GM21529 (cell line): ENCODE measurements at regions not wholly inside any gene's neighbourhood (a gene's known extent, or its start where the extent isn't known, plus 50 kb on each side); places are given as distances from the start of the nearest gene placed in this dataset.

Experiments
- ATAC-seq: cut with Tn5 transposase; IDR thresholded peaks from one replicate; pipeline ENCODE4 v1.9.1; 2021; ENCODE audit not compliant: unreplicated experiment

GRCh38 chr9:121568343-121569265, 69.0 kb upstream of the GGTA1 start:
- ATAC-seq = no peak

GRCh38 chr9:121569266-121569648, 69.6 kb upstream of the GGTA1 start:
- ATAC-seq = no peak

DNA sequence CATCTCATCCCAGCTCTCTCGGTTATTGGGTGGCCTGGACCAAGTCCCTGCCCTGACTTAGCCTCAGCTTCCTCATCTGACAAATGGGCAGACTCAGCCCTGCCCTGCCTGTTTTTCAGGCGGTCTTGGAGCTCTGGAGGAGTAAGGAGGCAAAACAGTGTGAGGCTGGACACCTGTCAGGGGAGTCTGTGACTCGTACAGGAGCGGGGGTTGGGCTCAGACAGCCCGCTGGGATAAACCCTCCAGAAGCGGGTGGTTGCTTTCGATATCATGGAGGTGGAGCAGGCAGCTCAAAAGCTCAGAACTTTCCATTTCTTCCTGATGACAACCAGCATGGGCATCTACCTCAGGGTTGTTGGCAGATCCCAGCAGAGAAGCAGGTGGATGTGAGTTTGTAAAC, 72.9 kb upstream of the GGTA1 start:
- no peak for ATAC-seq

- ATAC-seq = no peak
These were observed 74.3 kb upstream of the GGTA1 start for GRCh38 chr9:121573717-121574485.

DNA sequence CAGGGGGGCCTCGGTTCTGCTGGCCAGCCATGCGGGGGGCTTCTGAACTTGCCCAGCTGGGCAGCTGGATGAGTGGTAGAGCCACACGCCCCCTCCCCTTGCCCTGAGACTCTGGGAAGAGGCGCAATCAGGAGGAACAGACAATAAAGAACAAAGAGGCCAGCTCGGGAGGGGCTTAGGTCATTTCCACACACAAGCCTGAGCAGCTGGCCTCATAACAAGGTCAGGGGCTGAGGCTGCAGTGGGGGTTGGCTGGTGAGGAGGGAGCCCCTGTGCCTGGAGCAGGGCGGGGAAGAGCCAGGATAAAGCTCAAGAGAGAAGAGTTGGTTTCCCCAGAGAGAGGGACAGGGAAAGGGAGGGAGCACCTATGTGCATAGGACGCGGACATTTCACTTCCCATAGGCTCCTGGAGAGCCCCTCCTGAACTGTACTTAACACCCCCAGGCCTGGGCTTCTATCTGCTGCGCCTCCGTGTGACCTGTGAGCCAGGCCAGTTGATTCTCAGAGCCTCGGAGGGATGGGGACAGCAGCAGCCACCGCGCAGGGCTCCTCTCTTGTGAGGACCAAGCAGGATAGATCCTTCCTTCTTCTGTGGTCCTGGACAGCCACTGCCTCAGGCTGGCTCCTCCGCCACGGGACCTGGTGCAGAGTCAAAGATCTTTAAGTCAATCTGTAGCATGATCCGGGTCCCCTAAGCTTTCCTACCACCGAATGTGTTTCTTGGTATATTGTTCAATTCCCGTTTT, 75.3 kb upstream of the GGTA1 start:
- ATAC-seq = no peak

DNA sequence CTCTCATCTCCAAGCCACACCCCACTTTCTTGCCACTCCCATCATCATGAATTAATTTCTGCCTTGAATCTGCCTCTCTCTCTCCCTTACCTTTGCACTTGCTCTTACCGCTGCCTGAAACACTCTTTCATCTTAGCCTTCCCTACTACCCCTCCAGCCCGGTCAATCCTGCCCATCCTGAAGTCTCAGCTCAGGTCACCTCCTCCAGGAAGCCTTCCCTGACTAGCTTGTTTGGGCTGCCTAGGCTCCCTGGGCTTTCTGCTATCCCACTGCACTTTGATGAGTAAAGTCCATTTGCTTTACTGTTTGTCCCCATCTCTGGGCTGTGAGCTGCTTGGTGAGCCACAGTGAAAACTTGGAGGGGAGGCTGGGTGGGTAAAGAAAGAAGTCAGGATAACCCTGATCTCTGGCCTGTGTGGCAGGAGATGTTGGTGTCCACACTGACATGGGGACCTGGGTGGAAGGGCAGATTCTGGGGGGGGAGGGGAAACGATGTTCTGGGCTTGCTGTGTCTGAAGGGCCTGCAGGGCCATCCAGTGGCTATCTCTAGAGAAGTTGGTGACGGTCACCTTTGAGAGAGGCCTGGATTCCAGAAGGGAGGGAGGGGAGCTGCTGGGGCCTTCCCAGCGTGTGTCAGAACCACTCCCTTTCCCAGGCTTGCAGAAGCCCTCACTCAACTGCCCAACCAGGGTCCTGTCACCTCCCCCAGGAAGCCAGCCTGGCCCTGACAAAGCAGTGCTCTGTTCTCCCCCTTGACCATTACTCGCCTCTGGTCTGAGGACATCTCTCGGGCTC, 75.0 kb upstream of the DAB2IP start:
- no peak for ATAC-seq

- no peak for ATAC-seq
These were observed 74.3 kb upstream of the DAB2IP start for GRCh38 chr9:121577166-121577565.

DNA sequence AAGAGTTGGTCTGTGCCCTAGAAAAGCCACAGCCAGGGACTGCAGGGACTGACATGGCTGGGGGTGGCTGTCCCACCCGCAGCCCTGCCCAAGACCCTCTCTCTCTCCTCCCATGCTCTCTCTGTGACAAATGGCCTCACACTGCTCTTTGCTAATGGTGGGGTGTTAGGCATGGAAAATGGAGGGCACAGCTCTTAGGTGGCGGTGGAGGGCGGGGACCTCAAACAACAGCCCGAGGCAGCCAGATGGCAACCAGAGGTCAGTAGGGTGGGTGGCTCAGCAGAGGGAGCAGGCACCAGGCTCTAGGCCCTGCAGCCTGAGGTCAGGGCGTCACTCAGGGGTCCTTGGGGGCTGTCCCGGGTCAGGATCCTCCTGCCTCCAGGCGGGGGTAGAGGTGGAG, 73.9 kb upstream of the DAB2IP start:
- ATAC-seq = no peak

- no peak for ATAC-seq
These were observed 69.4 kb upstream of the DAB2IP start for GRCh38 chr9:121581786-121582600.

DNA sequence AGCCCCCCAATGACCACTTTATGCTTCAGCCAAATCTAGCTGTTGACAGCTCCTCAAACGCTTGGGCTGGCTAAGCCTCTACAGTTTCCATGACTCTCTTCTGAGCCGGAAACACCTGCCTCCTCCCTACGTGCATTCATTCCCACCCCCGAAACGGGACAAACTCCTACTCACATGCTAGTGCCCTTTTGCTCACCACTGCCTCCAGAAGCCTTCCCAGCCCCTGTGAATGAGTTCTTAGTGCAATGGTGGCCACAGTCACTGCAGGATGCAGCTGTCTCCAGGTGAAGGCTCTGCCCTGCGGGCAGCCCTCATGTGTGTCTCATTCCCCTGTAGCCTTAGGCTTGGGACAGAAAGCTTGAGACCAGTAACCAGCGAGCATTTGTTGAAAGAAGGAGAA, 68.8 kb upstream of the DAB2IP start:
- no peak for ATAC-seq

GRCh38 chr9:121584421-121584820, 67.0 kb upstream of the DAB2IP start:
- no peak for ATAC-seq

DNA sequence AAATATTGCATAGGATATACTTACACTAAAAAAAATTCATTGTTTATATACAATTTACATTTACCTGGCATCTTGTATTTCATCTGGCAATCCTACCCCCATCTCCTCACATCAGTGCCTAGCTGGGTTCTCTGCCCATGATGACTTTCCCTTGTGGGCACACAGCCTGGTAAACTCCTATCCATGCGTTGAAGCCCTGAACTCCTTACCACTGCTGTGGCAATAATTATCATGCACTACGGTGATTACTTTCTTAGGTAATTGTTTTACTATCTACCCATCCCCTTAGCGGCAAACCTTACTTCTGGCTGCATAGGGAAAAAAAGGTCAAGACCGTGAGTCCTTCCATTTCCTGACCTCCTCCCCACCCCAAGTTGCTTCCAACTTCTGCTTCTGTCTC, 63.6 kb upstream of the DAB2IP start:
- ATAC-seq = no peak

DNA sequence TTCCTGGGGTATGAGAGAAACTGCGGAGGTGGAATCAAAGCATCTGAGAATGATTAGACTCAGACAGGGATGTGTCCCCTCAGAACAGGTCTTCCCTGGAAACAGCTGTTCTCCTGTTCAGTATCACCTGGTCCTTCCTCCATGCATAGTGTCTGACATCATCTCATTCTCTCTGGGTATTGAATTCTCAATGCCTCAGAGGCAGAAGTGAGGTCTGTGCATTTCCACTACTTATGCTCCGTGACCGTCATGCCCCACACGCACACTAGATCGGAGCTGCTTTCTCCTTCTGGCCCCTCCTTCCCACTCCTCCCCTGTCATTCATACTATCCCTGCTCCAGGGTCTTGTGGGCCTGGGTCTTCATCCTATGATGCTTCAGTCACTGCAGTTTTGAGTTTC, 61.4 kb upstream of the DAB2IP start:
- no peak for ATAC-seq

- no peak for ATAC-seq
These were observed 59.2 kb upstream of the DAB2IP start for GRCh38 chr9:121592265-121592664.

DNA sequence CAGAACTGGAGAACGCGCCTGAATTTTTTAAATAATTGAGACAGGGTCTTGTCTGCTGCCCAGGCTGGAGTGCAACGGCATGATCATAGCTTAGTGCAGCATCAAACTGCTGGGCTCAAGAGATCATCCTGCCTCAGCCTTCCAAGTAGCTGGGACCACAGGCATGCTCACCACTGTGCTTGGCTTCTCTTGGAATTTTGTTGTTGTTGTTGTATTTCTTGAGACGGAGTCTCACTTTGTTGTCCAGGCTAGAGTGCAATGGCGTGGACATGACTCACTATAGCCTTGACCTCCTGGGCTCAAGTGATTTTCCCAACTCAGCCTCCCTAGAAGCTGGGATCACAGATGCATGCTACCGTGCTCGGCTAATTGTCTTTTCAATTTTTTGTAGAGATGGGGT, 58.4 kb upstream of the DAB2IP start:
- no peak for ATAC-seq

DNA sequence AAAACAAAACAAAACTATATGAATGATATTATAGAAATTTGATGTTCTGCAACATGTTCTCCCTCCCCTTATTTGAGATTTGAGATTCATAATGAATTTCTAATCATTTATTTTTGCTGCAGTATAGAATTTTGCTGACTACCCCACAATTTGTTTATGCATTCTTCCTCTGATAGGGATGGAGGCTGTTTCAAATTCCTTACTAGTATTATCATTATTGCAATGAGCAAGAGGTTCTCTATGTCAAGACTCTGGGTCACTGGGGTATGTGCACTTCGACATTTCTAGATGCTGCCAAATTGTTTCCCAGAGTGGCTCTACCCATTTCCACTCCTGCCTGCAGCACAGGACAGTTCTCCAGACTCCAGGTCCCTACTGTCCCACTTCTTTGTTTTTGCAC, 54.9 kb upstream of the DAB2IP start:
- ATAC-seq = no peak

- no peak for ATAC-seq
These were observed 53.7 kb upstream of the DAB2IP start for GRCh38 chr9:121597698-121598166.

DNA sequence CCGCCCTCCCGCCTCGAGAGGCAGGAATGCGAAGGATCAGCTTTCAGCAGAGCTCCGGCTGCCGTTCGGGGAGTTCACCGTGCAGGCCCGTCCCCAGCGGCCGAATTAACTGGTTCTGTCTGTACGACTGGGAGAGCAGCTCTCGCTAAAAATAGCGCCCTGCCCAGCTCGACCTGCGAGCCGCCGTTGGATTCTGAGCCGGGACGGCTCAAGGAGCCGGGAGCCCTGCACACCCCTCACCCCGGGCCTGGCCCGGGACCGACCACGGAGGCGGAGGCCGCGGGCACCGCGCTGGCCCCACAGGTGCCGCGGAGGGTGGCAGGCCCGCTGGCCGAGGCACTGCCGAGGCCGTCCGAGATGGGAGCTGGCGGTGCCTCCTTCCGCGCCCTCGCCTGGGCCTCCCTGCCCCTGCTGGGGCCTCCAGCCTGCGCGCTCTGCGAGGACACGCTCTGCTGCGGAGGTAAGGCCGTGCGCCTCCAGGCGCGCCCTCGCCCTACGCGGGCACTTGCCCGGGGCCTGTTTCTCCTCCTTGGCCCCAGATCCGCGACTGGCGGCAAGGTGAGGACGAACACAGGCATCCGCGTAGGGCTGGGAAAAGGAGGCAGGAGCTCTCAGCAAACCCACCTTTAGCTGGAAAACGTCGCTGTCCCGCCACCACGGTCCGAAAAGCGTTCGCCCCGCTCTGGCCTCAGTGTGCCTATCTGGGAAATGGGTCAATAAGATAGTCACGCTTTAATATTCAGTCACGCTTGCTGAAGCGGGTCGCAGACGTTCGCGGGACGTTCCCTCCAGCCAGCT, 53.1 kb upstream of the DAB2IP start:
- ATAC-seq = no peak
